GM13976 (cell line): ENCODE measurements at regions not wholly inside any gene's neighbourhood (a gene's known extent, or its start where the extent isn't known, plus 50 kb on each side); places are given as distances from the start of the nearest gene placed in this dataset.

ENCODE experiments used
- DNase-seq: peaks from one replicate; pipeline ENCODE4 v3.0.0; 2012; ENCODE audit warnings: low spot score
- in situ Hi-C: fragments of 300-500 bp; cut with MboI; formaldehyde crosslinking; loops from one replicate; pipeline ENCODE4 v1.12.0; 2022; ENCODE audit warnings: low sequenced_read_pairs, mixed read lengths, inconsistent platforms; ENCODE audit not compliant: unreplicated experiment
- TF ChIP-seq, protein P1 (sequence below): IDR thresholded peaks from 2 replicates; pipeline ENCODE4 v1.5.1; 2012; ENCODE audit warnings: borderline replicate concordance, mild to moderate bottlenecking; ENCODE audit not compliant: insufficient read depth; ENCODE audit errors: extremely low read depth, missing control alignments, control extremely low read depth

DNA sequence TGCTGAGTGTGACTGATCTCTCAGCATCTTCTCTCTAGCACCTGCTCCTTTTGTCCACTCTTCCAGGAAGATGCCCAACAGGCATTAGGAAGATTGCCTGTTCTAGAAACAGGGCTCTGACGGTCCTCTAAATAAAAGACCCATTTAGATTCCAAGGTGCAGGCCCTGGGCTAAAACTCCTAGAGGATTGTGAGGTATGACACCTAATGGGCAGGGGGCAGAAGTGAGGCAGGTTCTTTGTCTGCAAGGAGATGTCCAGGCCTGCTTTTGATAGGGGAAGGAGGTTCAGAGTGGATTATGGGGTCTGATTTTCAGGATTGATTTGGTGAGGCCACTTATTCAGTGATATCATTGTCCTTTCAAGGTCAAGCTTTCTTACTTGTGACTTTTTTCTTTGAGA is 140.8 kb upstream of the TRPC7 start:
- no peak for DNase-seq
- in situ Hi-C loops, result no loop called here
- TF ChIP-seq, protein P1, sequence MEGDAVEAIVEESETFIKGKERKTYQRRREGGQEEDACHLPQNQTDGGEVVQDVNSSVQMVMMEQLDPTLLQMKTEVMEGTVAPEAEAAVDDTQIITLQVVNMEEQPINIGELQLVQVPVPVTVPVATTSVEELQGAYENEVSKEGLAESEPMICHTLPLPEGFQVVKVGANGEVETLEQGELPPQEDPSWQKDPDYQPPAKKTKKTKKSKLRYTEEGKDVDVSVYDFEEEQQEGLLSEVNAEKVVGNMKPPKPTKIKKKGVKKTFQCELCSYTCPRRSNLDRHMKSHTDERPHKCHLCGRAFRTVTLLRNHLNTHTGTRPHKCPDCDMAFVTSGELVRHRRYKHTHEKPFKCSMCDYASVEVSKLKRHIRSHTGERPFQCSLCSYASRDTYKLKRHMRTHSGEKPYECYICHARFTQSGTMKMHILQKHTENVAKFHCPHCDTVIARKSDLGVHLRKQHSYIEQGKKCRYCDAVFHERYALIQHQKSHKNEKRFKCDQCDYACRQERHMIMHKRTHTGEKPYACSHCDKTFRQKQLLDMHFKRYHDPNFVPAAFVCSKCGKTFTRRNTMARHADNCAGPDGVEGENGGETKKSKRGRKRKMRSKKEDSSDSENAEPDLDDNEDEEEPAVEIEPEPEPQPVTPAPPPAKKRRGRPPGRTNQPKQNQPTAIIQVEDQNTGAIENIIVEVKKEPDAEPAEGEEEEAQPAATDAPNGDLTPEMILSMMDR, result no peak

DNA sequence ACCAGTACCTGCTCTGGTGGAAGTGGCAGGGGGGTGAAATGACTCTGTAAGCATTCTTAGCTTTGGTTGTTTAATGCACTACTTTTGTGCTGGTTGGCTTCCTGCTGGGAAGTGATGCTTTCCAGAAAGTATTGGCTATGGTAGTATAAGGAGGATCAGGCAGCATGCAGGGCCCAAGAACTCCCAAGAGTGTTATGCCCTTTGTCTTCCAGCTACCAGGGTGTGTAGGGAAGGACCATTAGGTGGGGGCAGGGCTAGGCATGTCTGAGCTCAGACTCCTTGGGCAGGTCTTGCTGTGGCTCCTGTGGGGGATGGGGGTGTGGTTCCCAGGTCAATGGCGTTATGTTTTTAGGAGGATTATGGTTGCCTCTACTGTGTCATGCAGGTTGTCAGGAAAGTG is 135.8 kb upstream of the TRPC7 start:
- TF ChIP-seq, protein P1, result no peak
- in situ Hi-C loops, result no loop called here
- no peak for DNase-seq

DNA sequence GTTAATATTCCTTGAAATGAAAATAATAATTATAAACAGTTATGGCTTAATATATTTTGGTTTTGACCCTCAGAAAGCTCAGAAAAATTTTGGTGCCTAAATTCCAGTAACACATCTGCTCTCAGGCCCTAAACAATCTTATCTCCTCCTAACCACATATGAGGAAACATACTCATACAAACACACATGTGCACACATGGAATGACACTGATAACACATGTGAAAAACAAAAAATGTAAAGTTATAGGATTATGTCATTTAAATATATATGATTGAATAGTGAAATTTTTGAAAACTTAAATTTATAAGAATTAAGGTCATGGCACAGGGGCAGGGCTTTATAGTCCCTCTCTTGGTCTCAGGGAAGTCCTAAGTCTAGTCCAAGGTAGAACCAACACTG is 127.2 kb upstream of the TRPC7 start:
- no peak for DNase-seq
- TF ChIP-seq, protein P1, result no peak
- in situ Hi-C loops, result no loop called here

- in situ Hi-C loops, result no loop called here
- no peak for DNase-seq
- TF ChIP-seq, protein P1, result no peak
These were observed 126.5 kb upstream of the TRPC7 start for GRCh38 chr5:136491806-136492205.

DNA sequence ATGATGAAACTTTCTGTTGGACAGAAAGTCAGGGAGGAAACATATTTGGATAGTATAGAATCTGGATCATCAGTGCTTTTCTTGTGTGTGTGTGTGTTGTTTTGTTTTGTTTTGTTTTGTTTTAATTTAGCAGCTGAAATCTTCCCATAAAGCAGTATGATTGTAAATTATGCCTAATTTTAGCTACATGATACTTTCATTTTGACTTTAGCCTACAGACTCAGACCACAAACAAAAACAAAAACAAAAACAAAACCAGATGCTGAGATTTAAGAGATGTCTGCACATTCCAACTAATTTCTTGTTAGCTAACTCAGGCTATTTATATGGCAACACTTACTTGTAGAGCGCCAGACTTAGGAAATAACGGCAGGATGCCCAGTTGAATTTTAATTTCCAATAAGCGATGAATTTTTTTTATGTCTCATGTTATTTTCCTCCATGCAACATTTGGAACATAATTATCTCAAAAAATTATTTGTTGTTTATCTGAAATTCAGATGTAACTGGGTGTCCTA is 119.5 kb upstream of the TRPC7 start:
- TF ChIP-seq, protein P1, result no peak
- no peak for DNase-seq
- in situ Hi-C loops, result no loop called here

GRCh38 chr5:136482206-136482605 is 116.9 kb upstream of the TRPC7 start:
- in situ Hi-C loops, result no loop called here
- no peak for DNase-seq
- TF ChIP-seq, protein P1, result no peak

- TF ChIP-seq, protein P1, result no peak
- DNase-seq, result no peak
- in situ Hi-C loops, result no loop called here
These were observed 109.1 kb upstream of the TRPC7 start for GRCh38 chr5:136474466-136474865.
